GM13976 (cell line): ENCODE measurements at regions not wholly inside any gene's neighbourhood (a gene's known extent, or its start where the extent isn't known, plus 50 kb on each side); places are given as distances from the start of the nearest gene placed in this dataset.

Source experiments
- DNase-seq: peaks from one replicate; pipeline ENCODE4 v3.0.0; 2012; ENCODE audit warnings: low spot score
- in situ Hi-C: fragments of 300-500 bp; cut with MboI; formaldehyde crosslinking; loops from one replicate; pipeline ENCODE4 v1.12.0; 2022; ENCODE audit warnings: low sequenced_read_pairs, mixed read lengths, inconsistent platforms; ENCODE audit not compliant: unreplicated experiment
- TF ChIP-seq, protein P1 (sequence below): IDR thresholded peaks from 2 replicates; pipeline ENCODE4 v1.5.1; 2012; ENCODE audit warnings: borderline replicate concordance, mild to moderate bottlenecking; ENCODE audit not compliant: insufficient read depth; ENCODE audit errors: extremely low read depth, missing control alignments, control extremely low read depth

DNA sequence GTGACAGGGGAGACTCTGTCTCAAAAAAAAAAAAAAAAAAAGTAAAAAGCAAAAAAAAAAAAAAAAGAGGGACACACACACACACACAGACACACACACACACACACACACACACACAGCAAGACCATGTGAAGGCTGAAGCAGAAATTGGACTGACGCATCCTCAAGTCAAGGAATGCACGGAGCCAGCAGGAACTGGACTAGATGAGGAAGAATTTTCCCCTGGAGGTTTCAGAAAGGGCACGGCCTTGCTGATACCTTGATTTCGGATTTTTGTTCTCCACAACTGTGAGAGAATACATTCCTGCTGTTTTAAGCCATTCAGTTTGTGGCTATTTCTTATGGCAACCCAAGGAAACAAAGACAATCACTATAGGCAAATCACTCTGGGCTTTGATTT is 176.9 kb upstream of the SALL4 start:
- DNase-seq: no peak
- in situ Hi-C loops: no loop called here
- TF ChIP-seq, protein P1, sequence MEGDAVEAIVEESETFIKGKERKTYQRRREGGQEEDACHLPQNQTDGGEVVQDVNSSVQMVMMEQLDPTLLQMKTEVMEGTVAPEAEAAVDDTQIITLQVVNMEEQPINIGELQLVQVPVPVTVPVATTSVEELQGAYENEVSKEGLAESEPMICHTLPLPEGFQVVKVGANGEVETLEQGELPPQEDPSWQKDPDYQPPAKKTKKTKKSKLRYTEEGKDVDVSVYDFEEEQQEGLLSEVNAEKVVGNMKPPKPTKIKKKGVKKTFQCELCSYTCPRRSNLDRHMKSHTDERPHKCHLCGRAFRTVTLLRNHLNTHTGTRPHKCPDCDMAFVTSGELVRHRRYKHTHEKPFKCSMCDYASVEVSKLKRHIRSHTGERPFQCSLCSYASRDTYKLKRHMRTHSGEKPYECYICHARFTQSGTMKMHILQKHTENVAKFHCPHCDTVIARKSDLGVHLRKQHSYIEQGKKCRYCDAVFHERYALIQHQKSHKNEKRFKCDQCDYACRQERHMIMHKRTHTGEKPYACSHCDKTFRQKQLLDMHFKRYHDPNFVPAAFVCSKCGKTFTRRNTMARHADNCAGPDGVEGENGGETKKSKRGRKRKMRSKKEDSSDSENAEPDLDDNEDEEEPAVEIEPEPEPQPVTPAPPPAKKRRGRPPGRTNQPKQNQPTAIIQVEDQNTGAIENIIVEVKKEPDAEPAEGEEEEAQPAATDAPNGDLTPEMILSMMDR: no peak

DNA sequence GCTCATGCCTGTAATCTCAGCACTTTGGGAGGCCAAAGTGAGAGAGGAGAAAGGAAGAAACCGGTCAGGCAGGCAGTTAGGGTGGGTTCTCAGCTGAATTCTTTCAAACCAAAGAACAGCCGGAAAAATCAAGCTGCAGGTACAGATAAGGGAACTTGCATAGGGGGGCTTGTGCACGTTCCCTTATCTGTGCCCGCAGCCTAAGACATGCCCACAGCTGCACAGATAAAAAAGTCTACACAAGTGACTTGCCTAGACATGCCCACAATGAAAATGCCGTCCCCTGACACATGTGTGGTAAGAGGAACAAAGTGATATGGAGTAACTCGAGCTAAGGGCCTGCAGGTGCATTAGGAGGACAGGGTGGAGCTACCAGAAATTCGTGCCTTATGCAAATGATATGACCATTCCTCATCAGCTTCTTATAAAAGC is 175.8 kb upstream of the SALL4 start:
- in situ Hi-C loops: no loop called here
- no peak for DNase-seq
- TF ChIP-seq, protein P1: no peak

DNA sequence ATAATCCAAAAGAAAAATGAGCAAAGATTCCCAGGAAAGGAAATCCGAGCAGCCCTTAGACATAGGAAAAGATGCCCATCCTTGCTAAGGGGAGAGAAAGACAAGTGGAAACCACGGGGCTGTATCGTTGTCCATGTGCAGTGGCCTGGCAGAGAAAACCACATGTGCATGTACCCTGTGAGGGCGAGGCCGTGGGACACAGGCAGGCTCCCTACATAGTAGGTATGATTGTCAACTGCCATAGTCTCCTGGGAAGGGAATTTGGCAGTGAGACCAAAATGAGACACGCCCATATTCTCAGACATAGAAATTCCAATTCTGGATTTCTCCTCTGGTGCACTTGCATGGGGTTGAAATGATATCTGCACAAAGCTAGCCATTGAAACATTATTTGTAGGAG is 169.7 kb upstream of the SALL4 start:
- TF ChIP-seq, protein P1: no peak
- in situ Hi-C loops: no loop called here
- no peak for DNase-seq

DNA sequence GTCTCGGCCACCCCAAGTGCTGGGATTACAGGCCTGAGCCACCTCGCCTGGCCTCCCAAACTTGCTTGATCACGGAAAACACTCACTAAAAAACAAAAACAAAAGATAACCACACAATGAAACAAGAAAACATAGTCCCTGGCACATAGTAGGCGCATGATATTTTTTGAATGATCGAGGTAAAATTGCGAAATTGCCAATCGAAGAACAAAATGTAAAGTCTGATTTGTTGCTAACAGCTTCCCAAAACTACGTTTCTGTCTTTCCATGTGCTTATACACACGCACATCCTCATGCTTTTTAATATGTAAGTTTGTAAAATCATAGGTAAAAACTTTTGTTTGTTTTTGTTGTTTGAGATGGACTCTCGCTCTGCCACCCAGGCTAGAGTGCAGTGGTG is 168.5 kb upstream of the SALL4 start:
- in situ Hi-C loops: no loop called here
- DNase-seq: no peak
- TF ChIP-seq, protein P1: no peak

DNA sequence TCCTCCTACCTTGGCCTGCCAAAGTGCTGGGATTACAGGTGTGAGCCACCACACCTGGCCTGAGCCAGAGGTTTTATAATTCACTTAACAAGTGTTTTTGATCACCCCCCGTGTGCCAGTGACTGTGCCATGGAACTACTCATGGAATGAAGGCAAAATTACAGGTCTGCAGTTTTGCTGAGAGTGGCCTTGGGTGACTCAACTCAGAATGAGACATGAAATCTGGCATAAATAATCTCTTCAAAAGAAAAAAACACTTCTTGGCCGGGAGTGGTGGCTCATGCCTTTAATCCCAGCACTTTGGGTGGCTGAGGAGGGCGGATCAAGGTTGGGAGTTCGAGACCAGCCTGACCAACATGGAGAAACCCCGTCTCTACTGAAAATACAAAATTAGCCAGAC is 166.9 kb upstream of the SALL4 start:
- in situ Hi-C loops: no loop called here

DNA sequence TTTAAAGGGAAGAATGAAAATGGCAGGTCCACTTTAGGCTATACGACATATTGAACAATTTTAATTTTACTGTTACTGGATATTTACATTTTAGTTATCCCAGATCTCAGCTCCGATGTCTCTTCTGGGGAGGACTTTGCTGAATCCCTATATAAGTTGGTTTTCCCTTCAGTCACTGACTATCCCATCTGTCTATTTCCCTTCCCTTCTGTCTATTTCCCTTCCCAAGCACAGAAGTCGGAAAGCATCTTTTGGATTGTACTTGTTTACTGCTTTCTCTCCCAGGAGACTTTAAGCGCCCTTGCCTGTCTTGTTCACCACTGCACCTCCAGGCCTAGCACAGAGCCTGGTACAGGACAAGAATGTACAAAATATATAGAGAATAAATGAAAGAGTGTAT is 165.8 kb upstream of the SALL4 start:
- TF ChIP-seq, protein P1: no peak
- no peak for DNase-seq
- in situ Hi-C loops: no loop called here

More for the DNA sequence above, 166.9 kb upstream of the SALL4 start:
- TF ChIP-seq, protein P1: no peak
- DNase-seq: no peak
